Esophagus muscularis mucosa (tissue), 3 donors: ENCODE measurements at regions not wholly inside any gene's neighbourhood (a gene's known extent, or its start where the extent isn't known, plus 50 kb on each side); places are given as distances from the start of the nearest gene placed in this dataset.

ENCODE experiments used
- CTCF ChIP-seq, 3 experiments: fragments of 200-600 bp in 2 of 3; fragments of 450-650 bp in 1 of 3; sonication (generic) in 2 of 3; IDR thresholded peaks; one replicate each; pipeline ENCODE4 v1.5.1; 2017 to 2019; ENCODE audit warnings: antibody characterized with exemption in 3 of 3, mild to moderate bottlenecking in 2 of 3, moderate library complexity in 1 of 3
- POLR2A ChIP-seq: fragments of 450-650 bp; IDR thresholded peaks from one replicate; pipeline ENCODE4 v1.6.1; 2017; ENCODE audit warnings: antibody characterized with exemption, moderate library complexity, mild to moderate bottlenecking, low read depth
- POLR2AphosphoS5 ChIP-seq, 2 donors: sonication (generic); formaldehyde crosslinking; IDR thresholded peaks; one replicate each; pipeline ENCODE4 v1.6.1; 2017; ENCODE audit warnings: antibody characterized with exemption in 2 of 2

- TF ChIP-seq CTCF (IDR thresholded peaks at IDR 0.05): no peak
- TF ChIP-seq POLR2AphosphoS5 (IDR thresholded peaks at IDR 0.05): no peak
- TF ChIP-seq POLR2A: no peak
Measured at GRCh38 chr13:67946131-67946530, 716.0 kb upstream of the PCDH9 start.
